CD4-positive, alpha-beta T cell treated with Interferon alpha-2 for 1 hour (primary cell): ENCODE measurements at regions not wholly inside any gene's neighbourhood (a gene's known extent, or its start where the extent isn't known, plus 50 kb on each side); places are given as distances from the start of the nearest gene placed in this dataset.

Experiments
- DNase-seq, 2 donors: peaks; one replicate each; pipeline ENCODE4 v3.0.0-alpha.2; 2020 to 2022

DNA sequence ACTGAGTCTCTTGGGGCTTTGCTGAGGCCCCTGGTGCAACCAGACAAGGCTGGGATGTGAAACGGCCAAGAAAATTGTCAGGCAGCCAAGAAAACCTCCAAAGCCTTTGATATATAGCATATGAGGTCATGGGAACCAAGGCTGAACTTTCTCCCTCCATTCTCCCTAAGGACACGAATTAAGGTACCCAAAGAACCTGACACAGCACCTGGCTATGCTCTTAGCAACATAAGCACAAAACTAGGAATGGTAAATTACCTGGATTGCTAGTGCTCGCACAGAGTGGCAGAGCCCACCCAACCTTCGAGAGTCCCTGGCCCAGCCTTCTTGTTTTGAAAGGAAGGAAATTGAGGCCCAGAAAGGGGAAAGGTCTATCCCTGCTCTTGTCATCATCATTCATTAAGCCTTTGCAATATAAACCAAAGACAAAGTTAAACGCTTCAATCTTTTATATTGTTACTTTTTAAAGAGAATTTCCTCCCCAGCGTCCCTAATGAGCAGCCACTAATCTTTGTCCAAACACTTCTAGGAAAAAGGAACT is 220.0 kb upstream of the NR4A3 start:
- DNase-seq = no peak

DNA sequence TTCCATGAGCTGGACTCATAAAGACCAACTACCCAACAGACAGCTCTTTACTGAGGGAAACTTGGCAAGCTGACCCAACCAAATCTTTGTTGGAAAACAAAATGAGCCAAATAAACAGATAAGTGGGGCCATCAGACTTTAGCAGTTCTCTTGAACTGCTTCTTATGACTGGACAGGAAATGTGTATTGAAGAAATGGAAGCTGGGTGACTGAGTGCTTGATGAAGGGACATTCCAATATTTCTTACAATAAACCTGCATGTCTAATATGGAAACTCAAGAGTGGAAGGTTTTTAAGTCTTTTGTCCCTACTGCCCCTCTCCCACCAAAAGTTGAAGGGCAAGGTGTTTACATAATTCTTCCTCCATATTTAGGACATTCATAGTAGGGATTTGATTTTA is 218.8 kb upstream of the NR4A3 start:
- DNase-seq = no peak

DNA sequence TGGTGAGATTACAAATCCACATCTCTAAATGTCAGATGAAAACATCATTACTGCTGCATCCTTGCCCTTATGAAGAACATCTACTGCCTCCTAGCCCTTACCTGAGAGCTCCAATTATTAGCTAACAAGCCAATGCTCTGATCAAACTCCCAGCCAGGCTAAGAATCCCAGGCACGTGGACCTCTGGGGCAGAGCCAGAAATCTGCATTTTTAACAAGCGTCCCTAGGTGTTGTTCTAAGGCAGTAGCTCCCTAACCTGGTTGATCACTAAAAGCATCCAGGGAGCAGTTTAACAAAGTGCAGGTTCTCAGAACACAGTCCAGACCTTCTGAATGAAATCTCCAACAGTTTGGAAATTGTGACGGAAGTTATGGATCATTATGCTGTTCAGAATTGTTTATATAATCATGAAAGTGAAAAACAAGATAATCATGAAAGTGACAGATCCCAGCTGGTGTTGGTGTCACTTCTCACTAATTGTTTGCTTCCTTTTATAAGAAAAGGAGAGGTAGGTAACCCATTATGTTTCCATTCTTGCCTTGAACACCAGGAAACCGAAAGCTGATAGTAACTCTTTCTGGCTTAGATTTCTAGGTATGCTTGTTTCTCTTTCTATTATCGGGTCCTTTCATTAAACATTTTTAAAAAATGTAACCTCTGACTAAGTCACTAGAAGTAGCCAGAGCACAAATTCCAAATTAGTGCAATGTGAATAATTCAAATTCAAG is 216.5 kb upstream of the NR4A3 start:
- no peak for DNase-seq

DNA sequence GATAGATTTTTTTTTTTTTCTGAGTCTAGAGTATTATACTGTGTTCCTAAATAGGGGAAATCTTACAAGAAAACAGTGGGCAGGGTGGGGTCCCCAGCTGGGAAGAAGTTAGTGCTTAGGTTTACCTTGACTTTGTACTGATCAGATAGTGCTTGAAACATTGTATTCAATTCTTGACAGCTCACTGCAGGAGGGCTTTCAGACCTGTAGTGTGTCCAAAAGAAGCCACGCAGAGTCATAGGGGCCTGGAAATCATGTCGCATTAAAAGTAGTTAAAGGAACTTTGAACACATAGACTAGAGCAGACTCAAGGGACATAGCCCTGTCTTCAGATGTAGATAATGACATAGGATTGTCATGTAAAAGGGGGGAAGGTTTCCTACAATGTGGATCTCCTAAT is 215.4 kb upstream of the NR4A3 start:
- no peak for DNase-seq

DNA sequence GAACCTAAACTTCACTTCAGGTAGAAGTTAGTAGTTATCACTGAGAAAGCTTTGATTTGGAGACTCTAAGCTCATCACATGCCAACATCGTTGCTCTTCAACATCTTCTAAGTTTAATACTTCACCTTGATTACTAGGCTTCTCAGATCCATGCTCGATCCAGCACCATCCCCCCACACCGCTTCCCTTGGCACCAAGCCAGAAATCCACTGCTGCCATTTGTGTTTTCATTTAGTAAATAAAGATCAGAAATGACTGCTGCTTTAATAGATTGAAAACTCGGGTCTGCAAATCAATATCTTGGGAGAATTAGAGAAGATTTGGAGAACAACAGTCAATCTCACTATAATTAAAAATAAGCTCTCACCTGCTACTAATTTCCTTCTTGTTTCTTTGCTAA is 214.7 kb upstream of the NR4A3 start:
- DNase-seq = no peak

DNA sequence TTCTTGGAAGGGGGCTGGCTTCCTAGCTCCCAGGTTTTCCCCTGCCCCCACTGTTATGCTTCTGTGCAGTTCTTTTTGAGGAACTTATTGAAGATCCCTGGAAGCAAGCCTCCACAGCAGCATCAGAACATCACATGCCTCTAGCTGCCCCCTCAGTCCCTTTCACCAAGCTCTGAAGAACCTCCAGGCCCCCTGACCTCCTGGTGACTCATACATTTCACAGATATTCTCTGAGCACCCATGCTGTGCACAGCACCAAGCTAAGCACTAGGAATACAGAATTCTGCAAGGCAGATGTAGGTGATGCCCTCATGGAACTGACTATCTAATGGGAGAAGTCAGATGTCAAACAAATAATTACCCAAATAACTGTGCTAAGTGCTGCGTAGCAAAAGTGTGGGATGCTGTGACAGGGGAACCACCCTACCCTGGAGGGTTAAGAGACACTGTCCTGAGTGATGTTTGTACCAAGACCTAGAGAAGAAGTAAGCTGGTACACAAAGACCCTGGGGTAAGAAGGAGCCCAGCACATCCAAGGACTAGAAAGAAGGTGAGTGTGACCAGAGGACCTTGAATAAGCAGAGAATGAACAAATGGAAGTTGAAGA is 213.7 kb upstream of the NR4A3 start:
- DNase-seq = no peak

DNA sequence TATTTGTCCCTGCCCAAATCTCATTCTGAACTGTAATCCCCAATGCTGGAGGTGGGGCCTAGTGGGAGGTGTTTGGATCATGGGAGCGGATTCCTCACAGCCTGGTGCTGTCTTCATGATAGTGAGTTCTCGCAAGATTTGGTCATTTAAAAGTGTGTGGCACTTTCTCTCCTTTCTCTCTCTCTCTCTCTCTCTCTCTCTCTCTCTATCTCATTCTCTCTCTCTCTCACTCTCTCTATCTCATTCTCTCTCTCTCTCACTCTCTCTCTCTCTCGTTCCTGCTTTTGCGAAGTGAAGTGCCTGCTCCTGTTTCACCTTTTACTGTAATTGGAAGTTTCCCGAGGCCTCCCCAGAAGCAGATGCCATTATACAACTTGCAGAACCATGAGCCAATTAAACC is 207.3 kb upstream of the NR4A3 start:
- DNase-seq = no peak

DNA sequence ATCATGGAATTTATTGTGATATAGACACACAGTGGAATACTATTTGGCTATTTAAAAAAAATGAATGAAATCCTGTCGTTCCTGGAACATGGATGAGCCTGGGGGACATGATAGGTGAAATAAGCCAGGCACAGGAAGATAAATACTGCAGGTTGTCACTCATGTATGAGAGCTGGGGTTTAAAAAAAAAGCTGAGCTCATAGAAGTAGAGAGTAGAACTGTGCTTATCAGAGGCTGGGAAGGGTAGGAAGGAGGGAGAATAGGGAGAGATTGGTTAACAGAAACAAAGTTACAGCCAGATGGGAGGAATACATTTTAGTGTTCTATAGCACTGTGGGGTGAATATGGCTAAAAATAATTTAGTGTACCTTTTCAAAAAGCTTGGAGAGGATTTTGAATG is 200.6 kb upstream of the NR4A3 start:
- DNase-seq = no peak

DNA sequence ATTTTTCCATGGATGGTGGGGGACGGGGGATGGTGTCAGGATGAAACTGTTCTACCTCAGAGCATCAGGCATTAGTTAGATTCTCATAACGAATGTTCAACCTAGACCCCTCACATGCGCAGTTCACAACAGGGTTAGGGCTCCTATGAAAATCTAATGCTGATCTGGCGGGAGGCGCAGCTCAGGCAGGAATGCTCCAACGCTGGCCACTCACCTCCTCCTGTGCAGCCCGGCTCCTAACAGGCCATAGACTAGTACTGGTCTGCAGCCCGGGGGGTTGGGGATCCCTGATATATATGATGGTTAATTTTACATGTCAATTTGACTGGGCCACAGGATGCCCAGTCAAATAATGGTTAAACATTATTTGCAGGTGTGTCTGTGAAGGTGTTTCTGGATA is 199.0 kb upstream of the NR4A3 start:
- no peak for DNase-seq

DNA sequence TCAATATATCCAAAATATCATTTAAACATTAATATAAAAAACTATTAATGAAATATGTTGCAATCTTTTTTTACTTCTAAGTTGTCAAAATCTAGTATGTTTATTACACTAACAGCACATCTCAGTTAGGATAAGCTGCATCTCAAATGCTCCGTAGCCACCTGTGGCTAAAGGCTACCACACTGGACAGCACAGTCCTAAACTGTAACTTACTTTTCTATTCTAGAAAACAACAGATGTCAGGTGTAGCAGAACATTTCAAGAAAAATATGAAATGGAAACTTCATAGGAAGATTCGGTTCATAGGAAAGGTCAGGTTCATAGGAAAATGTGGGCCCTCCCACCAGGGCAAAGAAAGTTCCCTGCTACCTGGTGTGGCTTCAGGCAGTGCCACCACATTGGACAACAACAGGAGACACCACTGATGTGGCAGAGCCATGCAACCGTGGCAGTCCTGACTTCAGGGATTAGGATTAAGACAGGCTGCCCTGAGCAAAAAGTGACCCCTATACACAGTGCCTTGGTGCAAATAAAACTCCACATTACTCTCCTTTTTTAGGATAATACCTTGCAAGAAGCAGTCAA is 197.8 kb upstream of the NR4A3 start:
- no peak for DNase-seq

DNA sequence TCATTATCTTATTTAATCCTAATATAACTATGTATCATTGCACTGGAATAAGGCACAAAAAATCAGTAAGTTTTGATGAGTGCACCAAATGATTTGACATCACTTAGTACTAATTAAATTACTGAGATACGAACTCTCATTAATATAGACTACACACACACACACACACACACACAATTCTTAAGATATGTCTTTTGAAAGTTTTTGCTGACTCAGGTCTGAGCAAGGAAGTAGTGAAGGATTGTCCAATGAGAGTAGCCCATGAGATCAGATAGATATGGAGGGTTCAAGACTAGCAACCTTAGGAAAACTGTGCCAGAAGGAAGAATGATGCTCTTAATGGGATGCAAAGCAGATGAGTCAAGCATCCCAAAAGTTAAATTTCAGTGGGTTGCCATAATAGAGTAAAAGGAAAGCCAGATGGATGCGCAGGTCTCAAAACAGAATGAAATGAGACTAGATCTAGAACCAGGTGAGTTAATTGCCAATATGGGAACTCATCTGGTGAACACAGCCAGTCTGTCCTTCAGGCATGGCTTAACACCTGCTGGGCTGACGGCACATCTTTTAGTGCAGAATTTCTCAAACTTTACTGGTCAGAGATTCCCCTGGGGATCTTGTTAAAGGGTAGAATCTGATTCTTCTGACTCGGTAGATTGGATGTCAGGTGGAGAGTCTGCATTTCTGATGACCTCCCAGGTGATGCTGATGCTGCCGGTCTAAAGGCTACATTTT is 197.0 kb upstream of the NR4A3 start:
- DNase-seq = no peak

DNA sequence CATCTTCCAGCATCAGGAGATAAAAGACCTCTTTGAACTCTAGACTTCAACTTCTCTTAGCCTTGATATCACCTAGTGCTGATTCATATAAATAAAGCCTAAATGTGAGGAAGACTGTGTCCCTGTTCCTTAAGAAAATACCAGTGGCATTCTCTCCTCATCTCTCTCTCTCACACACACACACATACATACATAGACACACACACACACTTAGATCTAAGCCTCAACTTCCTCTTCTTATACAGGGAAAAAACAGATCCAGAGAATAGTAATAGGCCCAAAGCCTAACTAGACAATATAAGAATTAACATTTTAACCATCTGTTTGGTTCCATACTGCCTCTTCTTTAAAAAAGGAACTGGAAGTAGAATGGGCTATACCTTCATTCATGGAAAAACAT is 195.3 kb upstream of the NR4A3 start:
- DNase-seq = no peak

DNA sequence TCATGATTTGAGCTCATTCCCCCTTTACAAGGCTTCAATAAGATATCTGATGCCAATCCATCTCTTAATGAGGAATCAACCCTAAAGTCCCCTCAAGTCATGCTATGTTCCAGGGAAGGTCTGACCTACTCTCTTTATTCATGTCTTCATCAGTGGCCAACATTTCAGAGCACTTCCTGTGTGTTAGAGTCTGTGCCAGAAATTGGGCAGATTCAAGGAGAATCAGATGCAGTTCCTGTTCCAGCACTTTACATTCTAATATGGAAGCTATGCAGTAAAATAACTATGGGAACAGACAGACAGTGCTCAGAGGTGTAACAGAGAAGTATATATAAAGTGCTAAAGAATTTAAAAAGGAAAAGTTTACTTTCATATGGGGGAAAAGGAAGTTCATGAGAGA is 193.4 kb upstream of the NR4A3 start:
- DNase-seq = no peak

DNA sequence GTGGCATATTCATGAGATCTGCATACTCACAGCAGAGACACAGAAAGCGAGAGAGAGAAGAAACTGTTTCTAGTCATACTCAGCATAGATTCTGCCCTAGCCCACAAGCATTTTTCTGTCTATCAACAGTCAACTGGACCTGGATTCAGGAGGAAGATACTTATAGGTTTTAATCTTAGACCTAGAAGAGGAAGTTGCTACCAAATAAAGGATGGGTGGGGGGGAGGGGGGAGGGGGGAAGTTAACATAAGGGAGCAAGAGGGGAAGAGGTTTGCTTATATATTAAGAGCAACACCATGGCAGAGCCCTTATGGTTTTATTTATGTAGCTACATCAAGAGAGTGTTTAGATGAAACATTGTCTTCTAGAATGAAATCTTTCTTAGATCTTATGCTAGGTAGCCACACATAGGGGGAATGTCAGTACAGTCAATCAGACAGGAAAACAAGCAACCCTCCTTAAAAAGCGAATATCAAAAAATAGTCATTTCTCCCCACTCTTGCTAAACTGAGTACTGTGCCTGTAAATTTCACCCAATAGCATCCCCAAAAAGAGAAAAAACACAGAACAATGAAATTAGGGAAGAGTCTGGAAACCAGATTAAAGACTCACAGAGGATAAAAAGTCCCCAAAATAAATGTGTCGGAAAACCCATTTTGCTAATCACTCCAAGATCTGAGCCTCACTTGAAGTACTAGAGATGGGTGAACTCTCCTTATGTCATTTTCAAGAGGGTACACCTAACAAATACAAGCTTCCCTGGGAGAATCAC is 192.7 kb upstream of the NR4A3 start:
- no peak for DNase-seq

DNA sequence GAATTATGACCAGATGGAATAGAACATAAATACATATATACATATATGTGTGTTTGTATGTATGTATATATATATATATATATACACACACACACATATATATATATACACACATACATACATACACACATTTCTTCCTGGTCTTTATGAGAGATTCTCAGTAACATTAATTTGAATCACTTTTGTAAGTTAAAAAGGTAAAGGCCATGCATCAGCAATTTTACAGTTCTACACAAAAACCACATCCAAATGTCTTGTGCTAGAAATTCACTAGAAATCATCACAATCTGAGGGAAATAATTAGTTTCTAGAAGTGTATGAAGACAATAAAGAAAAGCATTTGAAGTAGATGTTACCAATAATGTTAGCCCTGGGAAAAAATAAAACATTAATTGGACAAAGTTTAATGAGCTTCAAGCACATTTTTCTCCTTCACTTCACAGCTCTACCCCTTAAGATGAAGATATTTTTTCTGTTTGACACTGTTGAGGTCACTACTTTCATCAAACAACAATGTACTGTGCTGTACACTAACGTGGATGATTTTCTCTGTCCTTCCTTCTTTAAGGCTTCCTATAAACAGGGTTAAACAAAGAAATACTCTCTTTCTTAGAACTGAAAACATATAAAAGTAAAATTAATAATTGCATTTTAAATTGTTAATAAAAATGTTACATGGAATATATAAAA is 189.2 kb upstream of the NR4A3 start:
- no peak for DNase-seq

DNA sequence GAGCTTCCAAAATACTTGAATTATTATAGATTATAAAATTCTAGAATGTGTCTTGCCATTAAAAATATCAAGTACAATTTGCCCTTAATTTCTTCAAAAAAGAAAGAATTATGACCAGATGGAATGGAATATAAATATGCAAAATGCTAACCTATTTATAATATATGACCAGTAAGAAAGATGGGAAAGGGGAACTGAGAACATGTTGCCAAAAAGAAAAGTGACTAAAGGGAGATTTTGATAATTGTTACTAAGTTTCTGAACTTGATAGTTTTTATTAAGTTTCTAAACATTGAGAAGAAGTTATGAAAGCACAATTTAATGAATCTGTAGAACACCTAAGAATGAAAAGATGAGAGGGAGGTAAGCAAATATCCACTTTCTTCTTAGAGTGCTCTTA is 188.4 kb upstream of the NR4A3 start:
- no peak for DNase-seq

DNA sequence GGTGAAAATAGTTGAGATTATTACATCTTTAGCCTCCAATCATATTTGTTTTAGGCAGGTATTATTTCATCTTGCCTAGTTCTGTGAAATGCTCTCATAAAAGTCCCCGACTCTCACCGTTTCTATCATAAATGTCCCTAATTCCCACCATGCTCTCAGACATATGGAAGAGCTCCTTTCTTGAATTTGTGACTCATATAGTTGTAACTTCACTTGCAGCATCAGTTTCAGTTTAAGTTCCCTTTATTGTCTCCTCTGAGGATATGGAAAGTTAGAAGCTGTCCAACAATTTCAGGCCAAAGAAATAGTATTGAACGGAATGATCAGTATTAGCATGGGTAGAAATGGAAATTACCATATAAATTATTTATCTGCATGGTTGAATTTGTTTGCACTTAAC is 187.5 kb upstream of the NR4A3 start:
- no peak for DNase-seq

DNA sequence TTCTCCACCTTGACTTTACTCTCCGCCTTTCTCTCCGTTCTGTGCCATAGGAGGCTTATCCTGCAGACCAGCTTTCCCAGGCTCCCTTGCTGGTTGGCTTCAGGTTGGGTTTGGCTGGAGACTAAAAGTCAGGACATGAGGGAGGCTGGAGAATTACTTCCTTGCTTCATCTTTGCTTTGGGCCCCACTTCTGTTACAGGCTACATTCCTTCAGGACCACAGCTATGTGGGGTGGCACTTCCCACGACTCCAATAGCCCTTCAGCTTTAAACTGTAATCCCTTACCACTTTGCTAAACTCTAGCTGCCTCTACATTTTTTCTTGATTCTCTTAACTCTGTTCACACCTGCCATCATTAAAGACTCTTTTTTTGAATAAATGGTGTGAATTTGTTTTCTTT is 186.7 kb upstream of the NR4A3 start:
- DNase-seq = no peak

DNA sequence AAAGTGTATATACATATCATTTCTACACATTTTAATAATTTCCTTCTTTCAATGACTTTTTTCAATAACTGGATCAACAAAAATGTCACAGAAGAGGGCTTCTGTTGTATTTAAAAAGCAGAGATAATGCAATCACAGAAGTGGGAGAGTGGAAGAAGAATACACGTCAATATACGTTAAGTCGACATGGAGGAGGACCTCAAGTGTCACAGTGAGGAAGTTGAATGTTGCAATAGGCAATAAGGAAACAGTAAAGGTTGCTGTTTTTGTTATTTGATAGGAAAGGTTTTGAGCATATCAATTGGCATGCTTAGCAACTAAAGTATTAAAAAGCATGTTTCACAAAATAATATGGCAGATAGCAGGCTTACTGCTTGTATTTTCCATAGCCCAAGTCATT is 184.0 kb upstream of the NR4A3 start:
- DNase-seq = no peak

DNA sequence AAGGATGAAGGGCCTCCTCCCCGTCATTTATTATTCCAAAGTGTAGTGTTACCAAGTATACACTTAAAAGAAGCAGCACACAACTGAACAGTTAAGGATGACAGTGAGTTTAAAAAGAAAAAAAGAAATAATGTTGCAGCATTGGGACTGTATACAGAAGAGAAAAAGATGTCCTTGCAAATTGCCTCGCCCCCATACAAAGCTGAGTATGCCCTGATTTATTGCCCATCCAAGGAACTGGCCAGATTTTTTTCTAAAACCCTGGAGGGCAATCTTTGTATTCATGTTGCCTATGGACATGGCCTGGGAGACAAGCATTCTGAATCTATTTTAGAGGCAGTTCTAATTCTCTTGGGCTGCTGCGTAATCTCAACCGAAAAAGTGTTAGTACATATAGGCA is 182.7 kb upstream of the NR4A3 start:
- no peak for DNase-seq

DNA sequence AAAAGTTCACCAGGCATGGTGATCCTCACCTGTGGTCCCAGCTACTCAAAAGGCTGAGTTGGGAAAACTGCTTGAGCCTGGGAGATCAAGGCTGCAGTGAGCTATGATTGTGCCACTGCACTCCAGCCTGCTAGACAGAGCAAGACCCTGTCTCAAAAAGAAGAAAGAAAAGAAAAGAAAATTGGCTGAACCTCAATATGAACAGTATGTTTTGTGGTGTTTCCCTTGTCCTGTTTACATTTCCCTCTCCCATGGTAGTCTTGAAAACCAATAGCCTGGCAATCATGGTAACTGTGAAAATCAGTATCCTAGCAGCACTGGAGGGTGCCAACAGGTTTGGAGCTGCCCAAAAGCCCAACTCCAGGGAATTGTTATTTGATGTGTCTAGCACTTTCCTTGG is 174.1 kb upstream of the NR4A3 start:
- no peak for DNase-seq

DNA sequence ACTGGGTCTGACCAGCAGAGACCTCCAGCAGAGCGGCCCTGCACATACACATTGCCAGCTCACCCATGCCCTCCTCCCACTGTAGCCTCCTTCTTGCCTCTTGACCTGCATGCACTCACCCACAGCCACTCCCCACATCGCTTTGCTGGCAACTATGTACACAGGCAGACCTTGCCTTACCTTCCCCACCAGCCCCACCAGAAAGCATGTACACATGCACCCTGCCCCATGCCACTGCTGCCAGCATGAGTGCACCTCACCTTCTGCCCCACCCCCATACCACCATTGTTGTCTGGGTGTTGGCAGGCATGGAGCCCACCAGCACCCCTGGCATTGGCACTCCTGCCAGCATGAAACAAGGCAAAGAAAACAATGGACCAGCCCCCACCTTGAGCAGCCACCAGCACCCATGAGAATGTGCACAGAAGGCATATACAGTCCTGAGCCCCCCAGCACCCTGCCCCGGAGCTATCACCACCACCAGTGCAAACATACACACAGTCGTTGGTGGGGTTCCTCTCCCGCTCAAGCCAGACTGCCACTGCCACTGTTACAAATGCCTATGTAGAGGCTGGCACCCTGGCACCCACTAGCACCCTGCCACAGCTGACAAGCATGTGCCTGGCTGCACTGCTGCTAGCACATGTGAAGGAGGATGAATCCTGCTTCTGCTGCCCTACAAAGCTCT is 171.4 kb upstream of the NR4A3 start:
- no peak for DNase-seq
